GM23338 (cell line): ENCODE measurements at regions not wholly inside any gene's neighbourhood (a gene's known extent, or its start where the extent isn't known, plus 50 kb on each side); places are given as distances from the start of the nearest gene placed in this dataset.

ENCODE experiments used
- ATAC-seq: fragments of 200-7000 bp; cut with Tn5 transposase; 3 replicates; pipeline ENCODE4 v1.9.1; 2020
- DNase-seq: peaks from one replicate; pipeline ENCODE4 v3.0.0-alpha.2; 2015; ENCODE audit warnings: low spot score
- H2AFZ ChIP-seq: fragments of 200-600 bp; sonication (generic); 2 replicates; pipeline ENCODE4 v1.8.0; 2016; ENCODE audit warnings: antibody characterized with exemption, mild to moderate bottlenecking, moderate library complexity
- H3F3A ChIP-seq: fragments of 200-600 bp; sonication (generic); replicated peaks from 2 replicates; pipeline ENCODE4 v1.8.0; 2017; ENCODE audit warnings: antibody characterized with exemption, mixed run types, low read depth
- H3K27ac ChIP-seq: fragments of 200-600 bp; sonication (generic); 2 replicates; pipeline ENCODE4 v1.6.1; 2016; ENCODE audit warnings: low read depth
- H3K27me3 ChIP-seq: fragments of 200-600 bp; sonication (generic); 2 replicates; pipeline ENCODE4 v1.8.0; 2016; ENCODE audit warnings: mild to moderate bottlenecking, mixed run types, moderate library complexity; ENCODE audit not compliant: insufficient read depth
- H3K36me3 ChIP-seq: fragments of 200-600 bp; sonication (generic); 2 replicates; pipeline ENCODE4 v1.8.0; 2016; ENCODE audit warnings: mild to moderate bottlenecking; ENCODE audit not compliant: insufficient read depth
- H3K4me1 ChIP-seq: fragments of 200-600 bp; sonication (generic); 2 replicates; pipeline ENCODE4 v1.8.0; 2016; ENCODE audit warnings: mild to moderate bottlenecking, moderate library complexity; ENCODE audit not compliant: insufficient read depth
- H3K4me2 ChIP-seq: fragments of 200-600 bp; sonication (generic); 2 replicates; pipeline ENCODE4 v1.7.1; 2017; ENCODE audit warnings: mixed run types
- H3K4me3 ChIP-seq: fragments of 200-600 bp; sonication (generic); 2 replicates; pipeline ENCODE4 v1.6.1; 2016; ENCODE audit warnings: mixed run types
- H3K79me2 ChIP-seq: fragments of 200-600 bp; sonication (generic); replicated peaks from 2 replicates; pipeline ENCODE4 v1.8.0; 2017; ENCODE audit warnings: mild to moderate bottlenecking; ENCODE audit not compliant: insufficient read depth
- H3K9me2 ChIP-seq: fragments of 200-600 bp; sonication (generic); 2 replicates; pipeline ENCODE4 v1.8.0; 2017; ENCODE audit not compliant: insufficient read depth
- H4K20me1 ChIP-seq: fragments of 200-600 bp; sonication (generic); replicated peaks from 2 replicates; pipeline ENCODE4 v1.8.0; 2017; ENCODE audit warnings: mild to moderate bottlenecking; ENCODE audit not compliant: insufficient read depth
- H3K27ac Mint-ChIP-seq: 2 replicates; pipeline ENCODE4 v1.8.0; 2020; ENCODE audit warnings: inconsistent platforms, mild to moderate bottlenecking, moderate library complexity, mixed read lengths
- H3K27me3 Mint-ChIP-seq: 3 replicates; pipeline ENCODE4 v1.8.0; 2022; ENCODE audit warnings: low read depth, mild to moderate bottlenecking, moderate library complexity, mixed read lengths, inconsistent platforms; ENCODE audit not compliant: insufficient read depth, poor library complexity
- H3K36me3 Mint-ChIP-seq: 3 replicates; pipeline ENCODE4 v1.8.0; 2021; ENCODE audit warnings: low read depth, mild to moderate bottlenecking, inconsistent platforms, moderate library complexity, mixed read lengths
- H3K4me1 Mint-ChIP-seq: 3 replicates; pipeline ENCODE4 v1.8.0; 2020; ENCODE audit warnings: mild to moderate bottlenecking, inconsistent platforms, mixed read lengths
- H3K4me3 Mint-ChIP-seq: 3 replicates; pipeline ENCODE4 v1.8.0; 2021; ENCODE audit warnings: moderate library complexity, mild to moderate bottlenecking, inconsistent platforms, mixed read lengths
- H3K9me3 Mint-ChIP-seq: 3 replicates; pipeline ENCODE4 v1.8.0; 2020; ENCODE audit warnings: moderate library complexity, mild to moderate bottlenecking, inconsistent platforms, mixed read lengths
- CREB1 ChIP-seq: fragments of 250-450 bp; sonication (Bioruptor Pico); IDR thresholded peaks from 2 replicates; pipeline ENCODE4 v1.5.0; 2020; ENCODE audit warnings: low read depth, mild to moderate bottlenecking, moderate library complexity
- CTCF ChIP-seq, 2 experiments: fragments of 200-600 bp in 1 of 2; sonication (generic) in 1 of 2; conservative IDR thresholded peaks; 2 replicates each; pipeline versions ENCODE4 v1.5.1 to v1.6.1; 2016 to 2017; ENCODE audit warnings: antibody characterized with exemption in 2 of 2, low read depth in 2 of 2, mild to moderate bottlenecking in 2 of 2, moderate library complexity in 1 of 2
- ETS1 ChIP-seq: IDR thresholded peaks from 2 replicates; pipeline ENCODE4 v1.6.1; 2016; ENCODE audit warnings: antibody characterized with exemption
- EZH2 ChIP-seq: fragments of 200-600 bp; sonication (generic); IDR thresholded peaks from one replicate; pipeline ENCODE4 v1.8.0; 2017; ENCODE audit warnings: antibody characterized with exemption, mild to moderate bottlenecking, low read depth; ENCODE audit not compliant: unreplicated experiment
- EZH2phosphoT487 ChIP-seq: fragments of 200-600 bp; sonication (generic); IDR thresholded peaks from one replicate; pipeline ENCODE4 v1.8.1; 2018; ENCODE audit warnings: antibody characterized with exemption; ENCODE audit not compliant: unreplicated experiment
- JUNB ChIP-seq: IDR thresholded peaks from one replicate; pipeline ENCODE4 v1.6.1; 2016; ENCODE audit warnings: antibody characterized with exemption; ENCODE audit not compliant: unreplicated experiment
- NANOG ChIP-seq: IDR thresholded peaks from 2 replicates; pipeline ENCODE4 v1.6.1; 2016; ENCODE audit warnings: antibody characterized with exemption, borderline replicate concordance
- POLR2AphosphoS5 ChIP-seq: IDR thresholded peaks from 2 replicates; pipeline ENCODE4 v1.6.1; 2016; ENCODE audit warnings: antibody characterized with exemption, low read depth
- STAT1 ChIP-seq: IDR thresholded peaks from one replicate; pipeline ENCODE4 v1.6.1; 2016; ENCODE audit warnings: antibody characterized with exemption; ENCODE audit not compliant: unreplicated experiment
- ZNF114 ChIP-seq: fragments of 250-450 bp; sonication (Bioruptor Pico); IDR thresholded peaks from 2 replicates; pipeline ENCODE4 v1.5.0; 2020; ENCODE audit warnings: mild to moderate bottlenecking, moderate library complexity
- ZNF331 ChIP-seq: fragments of 250-450 bp; sonication (Bioruptor Pico); IDR thresholded peaks from 2 replicates; pipeline ENCODE4 v1.5.0; 2020; ENCODE audit warnings: low read depth, mild to moderate bottlenecking, moderate library complexity
- TF ChIP-seq, protein P1 (sequence below): fragments of 250-450 bp; sonication (Bioruptor Pico); IDR thresholded peaks from 2 replicates; pipeline ENCODE4 v1.5.0; 2020; ENCODE audit warnings: mild to moderate bottlenecking, moderate library complexity
- TF ChIP-seq, protein P2 (sequence below): IDR thresholded peaks from one replicate; pipeline ENCODE4 v1.6.1; 2018; ENCODE audit warnings: antibody characterized with exemption; ENCODE audit not compliant: unreplicated experiment

DNA sequence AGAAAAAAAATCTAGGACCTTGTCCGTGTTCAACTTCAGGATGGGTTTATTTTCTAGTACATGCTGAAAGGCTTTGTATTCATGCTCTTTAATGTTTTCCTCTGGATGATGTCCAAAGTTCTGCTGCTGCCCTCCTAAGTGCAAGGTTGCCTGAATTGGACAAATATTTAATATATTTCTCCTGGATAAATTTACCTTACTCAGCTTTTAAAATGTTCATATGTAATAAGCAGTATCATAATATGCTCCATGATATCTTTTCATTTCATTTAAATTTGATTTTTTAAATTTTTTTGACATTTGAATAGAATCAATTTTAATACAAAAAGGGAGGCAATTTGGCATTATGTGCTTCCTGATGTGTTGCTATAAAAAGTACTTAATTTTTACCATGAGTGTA, 95.9 kb upstream of the SLC25A13 start:
- Histone ChIP-seq H3K4me1 (no peaks in the 10 kb centered on the region), H3K4me2 (no peak overlapping the region), H2AFZ (no peak overlapping the region), H3F3A (no peaks in the 10 kb centered on the region), H3K79me2 (no peaks in the 10 kb centered on the region), H3K27me3 (no peaks in the 10 kb centered on the region), H3K4me3 (no peak overlapping the region), H3K36me3 (no peaks in the 10 kb centered on the region), H3K9me2 (no peaks in the 10 kb centered on the region), H3K27ac (no peak overlapping the region), H4K20me1 (no peaks in the 10 kb centered on the region)
- no peak for ATAC-seq
- no peaks in the 10 kb centered on the region for H3K27me3 Mint-ChIP-seq
- no peak overlapping the region for H3K27ac Mint-ChIP-seq
- no peaks in the 10 kb centered on the region for H3K36me3 Mint-ChIP-seq
- peaks cover 7% of the 10 kb centered on the region for H3K4me1 Mint-ChIP-seq
- no peaks in the 10 kb centered on the region for H3K9me3 Mint-ChIP-seq
- TF ChIP-seq EZH2 (no peak), ETS1 (no peak), ZNF114 (CRISPR knock-in tag) (no peak), JUNB (no peak), ZNF331 (CRISPR knock-in tag) (no peak), POLR2AphosphoS5 (no peak), EZH2phosphoT487 (no peak), STAT1 (no peak), NANOG (no peak), CTCF (conservative IDR thresholded peaks at IDR 0.05; ENCODE audit: low read depth in 2 of 2) (no peak), CREB1 (CRISPR knock-in tag) (no peak)
- TF ChIP-seq, protein P1, sequence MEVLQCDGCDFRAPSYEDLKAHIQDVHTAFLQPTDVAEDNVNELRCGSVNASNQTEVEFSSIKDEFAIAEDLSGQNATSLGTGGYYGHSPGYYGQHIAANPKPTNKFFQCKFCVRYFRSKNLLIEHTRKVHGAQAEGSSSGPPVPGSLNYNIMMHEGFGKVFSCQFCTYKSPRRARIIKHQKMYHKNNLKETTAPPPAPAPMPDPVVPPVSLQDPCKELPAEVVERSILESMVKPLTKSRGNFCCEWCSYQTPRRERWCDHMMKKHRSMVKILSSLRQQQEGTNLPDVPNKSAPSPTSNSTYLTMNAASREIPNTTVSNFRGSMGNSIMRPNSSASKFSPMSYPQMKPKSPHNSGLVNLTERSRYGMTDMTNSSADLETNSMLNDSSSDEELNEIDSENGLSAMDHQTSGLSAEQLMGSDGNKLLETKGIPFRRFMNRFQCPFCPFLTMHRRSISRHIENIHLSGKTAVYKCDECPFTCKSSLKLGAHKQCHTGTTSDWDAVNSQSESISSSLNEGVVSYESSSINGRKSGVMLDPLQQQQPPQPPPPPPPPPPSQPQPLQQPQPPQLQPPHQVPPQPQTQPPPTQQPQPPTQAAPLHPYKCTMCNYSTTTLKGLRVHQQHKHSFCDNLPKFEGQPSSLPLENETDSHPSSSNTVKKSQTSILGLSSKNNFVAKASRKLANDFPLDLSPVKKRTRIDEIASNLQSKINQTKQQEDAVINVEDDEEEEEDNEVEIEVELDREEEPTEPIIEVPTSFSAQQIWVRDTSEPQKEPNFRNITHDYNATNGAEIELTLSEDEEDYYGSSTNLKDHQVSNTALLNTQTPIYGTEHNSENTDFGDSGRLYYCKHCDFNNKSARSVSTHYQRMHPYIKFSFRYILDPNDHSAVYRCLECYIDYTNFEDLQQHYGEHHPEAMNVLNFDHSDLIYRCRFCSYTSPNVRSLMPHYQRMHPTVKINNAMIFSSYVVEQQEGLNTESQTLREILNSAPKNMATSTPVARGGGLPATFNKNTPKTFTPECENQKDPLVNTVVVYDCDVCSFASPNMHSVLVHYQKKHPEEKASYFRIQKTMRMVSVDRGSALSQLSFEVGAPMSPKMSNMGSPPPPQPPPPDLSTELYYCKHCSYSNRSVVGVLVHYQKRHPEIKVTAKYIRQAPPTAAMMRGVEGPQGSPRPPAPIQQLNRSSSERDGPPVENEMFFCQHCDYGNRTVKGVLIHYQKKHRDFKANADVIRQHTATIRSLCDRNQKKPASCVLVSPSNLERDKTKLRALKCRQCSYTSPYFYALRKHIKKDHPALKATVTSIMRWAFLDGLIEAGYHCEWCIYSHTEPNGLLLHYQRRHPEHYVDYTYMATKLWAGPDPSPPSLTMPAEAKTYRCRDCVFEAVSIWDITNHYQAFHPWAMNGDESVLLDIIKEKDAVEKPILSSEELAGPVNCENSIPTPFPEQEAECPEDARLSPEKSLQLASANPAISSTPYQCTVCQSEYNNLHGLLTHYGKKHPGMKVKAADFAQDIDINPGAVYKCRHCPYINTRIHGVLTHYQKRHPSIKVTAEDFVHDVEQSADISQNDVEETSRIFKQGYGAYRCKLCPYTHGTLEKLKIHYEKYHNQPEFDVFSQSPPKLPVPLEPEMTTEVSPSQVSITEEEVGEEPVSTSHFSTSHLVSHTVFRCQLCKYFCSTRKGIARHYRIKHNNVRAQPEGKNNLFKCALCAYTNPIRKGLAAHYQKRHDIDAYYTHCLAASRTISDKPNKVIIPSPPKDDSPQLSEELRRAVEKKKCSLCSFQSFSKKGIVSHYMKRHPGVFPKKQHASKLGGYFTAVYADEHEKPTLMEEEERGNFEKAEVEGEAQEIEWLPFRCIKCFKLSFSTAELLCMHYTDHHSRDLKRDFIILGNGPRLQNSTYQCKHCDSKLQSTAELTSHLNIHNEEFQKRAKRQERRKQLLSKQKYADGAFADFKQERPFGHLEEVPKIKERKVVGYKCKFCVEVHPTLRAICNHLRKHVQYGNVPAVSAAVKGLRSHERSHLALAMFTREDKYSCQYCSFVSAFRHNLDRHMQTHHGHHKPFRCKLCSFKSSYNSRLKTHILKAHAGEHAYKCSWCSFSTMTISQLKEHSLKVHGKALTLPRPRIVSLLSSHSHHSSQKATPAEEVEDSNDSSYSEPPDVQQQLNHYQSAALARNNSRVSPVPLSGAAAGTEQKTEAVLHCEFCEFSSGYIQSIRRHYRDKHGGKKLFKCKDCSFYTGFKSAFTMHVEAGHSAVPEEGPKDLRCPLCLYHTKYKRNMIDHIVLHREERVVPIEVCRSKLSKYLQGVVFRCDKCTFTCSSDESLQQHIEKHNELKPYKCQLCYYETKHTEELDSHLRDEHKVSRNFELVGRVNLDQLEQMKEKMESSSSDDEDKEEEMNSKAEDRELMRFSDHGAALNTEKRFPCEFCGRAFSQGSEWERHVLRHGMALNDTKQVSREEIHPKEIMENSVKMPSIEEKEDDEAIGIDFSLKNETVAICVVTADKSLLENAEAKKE (CRISPR knock-in tag): no peak
- TF ChIP-seq, protein P2, sequence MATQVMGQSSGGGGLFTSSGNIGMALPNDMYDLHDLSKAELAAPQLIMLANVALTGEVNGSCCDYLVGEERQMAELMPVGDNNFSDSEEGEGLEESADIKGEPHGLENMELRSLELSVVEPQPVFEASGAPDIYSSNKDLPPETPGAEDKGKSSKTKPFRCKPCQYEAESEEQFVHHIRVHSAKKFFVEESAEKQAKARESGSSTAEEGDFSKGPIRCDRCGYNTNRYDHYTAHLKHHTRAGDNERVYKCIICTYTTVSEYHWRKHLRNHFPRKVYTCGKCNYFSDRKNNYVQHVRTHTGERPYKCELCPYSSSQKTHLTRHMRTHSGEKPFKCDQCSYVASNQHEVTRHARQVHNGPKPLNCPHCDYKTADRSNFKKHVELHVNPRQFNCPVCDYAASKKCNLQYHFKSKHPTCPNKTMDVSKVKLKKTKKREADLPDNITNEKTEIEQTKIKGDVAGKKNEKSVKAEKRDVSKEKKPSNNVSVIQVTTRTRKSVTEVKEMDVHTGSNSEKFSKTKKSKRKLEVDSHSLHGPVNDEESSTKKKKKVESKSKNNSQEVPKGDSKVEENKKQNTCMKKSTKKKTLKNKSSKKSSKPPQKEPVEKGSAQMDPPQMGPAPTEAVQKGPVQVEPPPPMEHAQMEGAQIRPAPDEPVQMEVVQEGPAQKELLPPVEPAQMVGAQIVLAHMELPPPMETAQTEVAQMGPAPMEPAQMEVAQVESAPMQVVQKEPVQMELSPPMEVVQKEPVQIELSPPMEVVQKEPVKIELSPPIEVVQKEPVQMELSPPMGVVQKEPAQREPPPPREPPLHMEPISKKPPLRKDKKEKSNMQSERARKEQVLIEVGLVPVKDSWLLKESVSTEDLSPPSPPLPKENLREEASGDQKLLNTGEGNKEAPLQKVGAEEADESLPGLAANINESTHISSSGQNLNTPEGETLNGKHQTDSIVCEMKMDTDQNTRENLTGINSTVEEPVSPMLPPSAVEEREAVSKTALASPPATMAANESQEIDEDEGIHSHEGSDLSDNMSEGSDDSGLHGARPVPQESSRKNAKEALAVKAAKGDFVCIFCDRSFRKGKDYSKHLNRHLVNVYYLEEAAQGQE: no peak
- no peak overlapping the region for H3K4me3 Mint-ChIP-seq
- DNase-seq: no peak
